DND-41 (cell line): ENCODE measurements at regions not wholly inside any gene's neighbourhood (a gene's known extent, or its start where the extent isn't known, plus 50 kb on each side); places are given as distances from the start of the nearest gene placed in this dataset.

Experiments
- ATAC-seq: fragments of 200-7000 bp; cut with Tn5 transposase; 3 replicates; pipeline ENCODE4 v1.9.1; 2021; ENCODE audit warnings: low read depth; ENCODE audit not compliant: insufficient read depth
- DNase-seq: peaks from one replicate; pipeline ENCODE4 v3.0.0-alpha.2; 2020
- H2AFZ ChIP-seq: 2 replicates; pipeline ENCODE4 v1.6.0; 2012; ENCODE audit warnings: low read depth, low read length
- H3K27ac ChIP-seq: 2 replicates; pipeline ENCODE4 v1.5.1; 2012; ENCODE audit warnings: low read length, inconsistent platforms
- H3K27me3 ChIP-seq: fragments of 200-600 bp; sonication (generic); 2 replicates; pipeline ENCODE4 v1.6.0; 2012; ENCODE audit warnings: low read length, mild to moderate bottlenecking, inconsistent platforms; ENCODE audit not compliant: insufficient read depth, poor library complexity
- H3K36me3 ChIP-seq: 2 replicates; pipeline ENCODE4 v1.5.1; 2012; ENCODE audit warnings: low read length, inconsistent platforms; ENCODE audit not compliant: insufficient read depth
- H3K4me1 ChIP-seq: 2 replicates; pipeline ENCODE4 v1.5.1; 2012; ENCODE audit warnings: mild to moderate bottlenecking, low read length; ENCODE audit not compliant: insufficient read depth
- H3K4me2 ChIP-seq: 2 replicates; pipeline ENCODE4 v1.6.0; 2012; ENCODE audit warnings: mild to moderate bottlenecking, moderate library complexity, low read length, inconsistent platforms; ENCODE audit not compliant: insufficient read depth
- H3K4me3 ChIP-seq, 2 experiments: fragments of 200-600 bp in 1 of 2; shearing (Covaris generic) in 1 of 2; 2 replicates each; pipeline ENCODE4 v1.5.1; 2012 to 2016; ENCODE audit warnings: inconsistent platforms in 2 of 2, low read length in 2 of 2, mild to moderate bottlenecking in 2 of 2, low read depth in 1 of 2, moderate library complexity in 1 of 2
- H3K79me2 ChIP-seq: 2 replicates; pipeline ENCODE4 v1.6.0; 2012; ENCODE audit warnings: low read length, inconsistent platforms; ENCODE audit not compliant: insufficient read depth
- H3K9ac ChIP-seq: 2 replicates; pipeline ENCODE4 v1.6.0; 2012; ENCODE audit warnings: low read depth, mild to moderate bottlenecking, inconsistent platforms, low read length, moderate library complexity
- H3K9me3 ChIP-seq: 2 replicates; pipeline ENCODE4 v1.5.1; 2012; ENCODE audit warnings: low read length, moderate library complexity, mild to moderate bottlenecking, inconsistent platforms; ENCODE audit not compliant: insufficient read depth, severe bottlenecking
- H4K20me1 ChIP-seq: 2 replicates; pipeline ENCODE4 v1.6.0; 2012; ENCODE audit warnings: low read length; ENCODE audit not compliant: insufficient read depth
- CTCF ChIP-seq: IDR thresholded peaks from 2 replicates; pipeline ENCODE4 v1.5.1; 2012; ENCODE audit warnings: borderline replicate concordance, low read length, moderate library complexity, mild to moderate bottlenecking; ENCODE audit not compliant: poor library complexity, severe bottlenecking; ENCODE audit errors: extremely low read depth
- EZH2 ChIP-seq: IDR thresholded peaks from 3 replicates; pipeline ENCODE4 v1.6.1; 2012; ENCODE audit warnings: borderline replicate concordance, low read depth, mild to moderate bottlenecking, moderate library complexity, low read length, inconsistent platforms; ENCODE audit not compliant: severe bottlenecking

DNA sequence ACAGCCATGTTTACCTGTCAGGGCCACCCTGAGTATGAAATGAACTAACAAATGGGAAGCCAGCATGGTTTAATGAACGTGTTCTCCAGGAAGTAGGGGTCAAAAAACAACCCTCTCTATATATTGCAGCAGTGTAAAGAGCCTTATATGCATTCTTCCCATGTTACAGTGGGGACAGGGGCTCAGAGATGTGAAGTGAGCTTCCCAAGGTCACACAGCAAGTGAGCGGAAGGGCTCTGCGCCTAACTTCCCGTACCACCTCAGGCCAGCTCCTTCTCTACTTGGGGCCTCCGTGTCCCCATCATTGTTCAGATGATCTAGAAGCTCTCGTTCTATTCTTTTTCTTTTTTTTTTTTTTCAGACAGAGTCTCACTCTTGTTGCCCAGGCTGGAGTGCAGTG is 105.1 kb upstream of the MAP1LC3B2 start:
- Histone ChIP-seq H4K20me1 (no peaks in the 10 kb centered on the region), H3K79me2 (no peaks in the 10 kb centered on the region), H3K27me3 (no peaks in the 10 kb centered on the region), H3K9ac (no peak overlapping the region), H3K4me1 (no peaks in the 10 kb centered on the region), H3K9me3 (no peaks in the 10 kb centered on the region), H3K4me2 (no peak overlapping the region), H3K4me3 (no peak overlapping the region), H3K27ac (no peak overlapping the region), H2AFZ (no peak overlapping the region), H3K36me3 (no peaks in the 10 kb centered on the region)
- no peak for DNase-seq
- TF ChIP-seq EZH2: no peak
- no peak for TF ChIP-seq CTCF
- no peak for ATAC-seq

DNA sequence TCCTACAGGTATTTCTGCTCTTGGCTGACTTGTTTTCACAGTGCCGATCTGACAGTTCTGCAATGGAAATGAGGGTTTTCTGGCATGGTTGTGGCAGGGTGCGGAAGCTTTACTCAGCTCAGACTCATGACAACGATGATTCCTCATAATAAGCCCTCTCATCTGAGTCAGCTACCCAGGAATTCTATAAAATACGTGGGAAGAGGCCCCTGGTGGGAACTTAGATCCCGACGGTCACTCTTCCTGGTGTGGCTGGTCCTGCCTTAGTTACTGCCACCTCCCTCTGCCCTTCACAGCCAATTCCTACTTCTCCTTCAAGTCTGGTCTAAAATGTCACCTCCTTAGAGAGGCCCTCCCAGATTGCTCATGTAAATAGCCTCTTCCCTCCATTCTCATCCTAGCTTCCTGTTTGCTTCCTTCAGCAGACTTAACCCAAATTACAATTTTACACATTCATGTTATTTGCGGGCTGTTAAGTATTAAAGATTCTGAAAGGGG is 104.2 kb upstream of the MAP1LC3B2 start:
- ATAC-seq (no peak), DNase-seq (no peak)
- Histone ChIP-seq H3K4me1 (no peaks in the 10 kb centered on the region), H3K4me3 (no peak overlapping the region), H2AFZ (no peak overlapping the region), H3K27ac (no peak overlapping the region), H3K4me2 (no peak overlapping the region), H3K27me3 (no peaks in the 10 kb centered on the region), H4K20me1 (no peaks in the 10 kb centered on the region), H3K36me3 (no peaks in the 10 kb centered on the region), H3K9ac (no peak overlapping the region), H3K9me3 (no peaks in the 10 kb centered on the region), H3K79me2 (no peaks in the 10 kb centered on the region)
- no peak for TF ChIP-seq EZH2
- TF ChIP-seq CTCF: no peak

DNA sequence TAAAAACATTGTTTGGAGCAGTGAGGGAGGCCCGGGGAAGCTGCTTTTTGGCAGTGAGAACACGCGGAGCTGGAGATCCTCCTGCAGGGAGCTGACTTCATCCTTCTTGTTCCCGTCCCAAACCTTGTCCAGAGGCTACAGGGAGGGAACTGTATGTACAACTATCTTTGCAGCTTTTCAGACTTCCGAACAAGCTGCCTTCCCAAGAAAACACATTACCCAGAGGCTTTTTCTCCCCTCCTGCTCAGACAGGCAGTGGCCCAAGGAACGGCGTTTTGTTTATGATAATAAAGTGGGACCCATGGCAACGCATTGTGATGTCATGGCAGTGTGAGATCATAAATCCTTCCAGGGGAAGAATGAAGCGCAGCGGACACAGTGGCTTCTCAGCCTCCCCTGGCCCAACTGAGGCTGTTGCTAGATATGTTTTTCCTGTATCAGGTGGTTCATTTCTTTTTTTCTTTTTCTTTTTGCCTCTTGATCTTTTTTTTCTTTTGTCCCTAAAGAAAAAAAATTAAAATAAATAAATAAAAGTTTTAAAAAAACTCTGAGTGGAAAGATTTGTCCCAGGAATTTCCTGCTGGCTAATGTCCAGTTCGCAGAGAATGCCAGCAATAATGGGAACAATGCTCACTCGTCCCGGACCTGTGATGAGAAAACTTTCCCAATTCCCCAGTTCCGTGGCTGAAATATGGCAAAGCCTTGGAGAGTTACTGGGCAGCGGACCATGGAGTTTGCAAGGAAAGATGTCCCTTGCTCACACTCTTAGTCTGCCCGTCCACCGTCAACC is 103.4 kb upstream of the MAP1LC3B2 start:
- Histone ChIP-seq H3K27ac (no peak overlapping the region), H4K20me1 (no peaks in the 10 kb centered on the region), H3K36me3 (no peaks in the 10 kb centered on the region), H3K4me3 (no peak overlapping the region), H2AFZ (no peak overlapping the region; the same call in 1 of the 2 replicates), H3K9ac (no peak overlapping the region), H3K79me2 (no peaks in the 10 kb centered on the region), H3K27me3 (no peaks in the 10 kb centered on the region), H3K4me2 (no peak overlapping the region), H3K9me3 (no peaks in the 10 kb centered on the region), H3K4me1 (no peaks in the 10 kb centered on the region)
- ATAC-seq: no peak
- TF ChIP-seq EZH2: no peak
- no peak for DNase-seq

DNA sequence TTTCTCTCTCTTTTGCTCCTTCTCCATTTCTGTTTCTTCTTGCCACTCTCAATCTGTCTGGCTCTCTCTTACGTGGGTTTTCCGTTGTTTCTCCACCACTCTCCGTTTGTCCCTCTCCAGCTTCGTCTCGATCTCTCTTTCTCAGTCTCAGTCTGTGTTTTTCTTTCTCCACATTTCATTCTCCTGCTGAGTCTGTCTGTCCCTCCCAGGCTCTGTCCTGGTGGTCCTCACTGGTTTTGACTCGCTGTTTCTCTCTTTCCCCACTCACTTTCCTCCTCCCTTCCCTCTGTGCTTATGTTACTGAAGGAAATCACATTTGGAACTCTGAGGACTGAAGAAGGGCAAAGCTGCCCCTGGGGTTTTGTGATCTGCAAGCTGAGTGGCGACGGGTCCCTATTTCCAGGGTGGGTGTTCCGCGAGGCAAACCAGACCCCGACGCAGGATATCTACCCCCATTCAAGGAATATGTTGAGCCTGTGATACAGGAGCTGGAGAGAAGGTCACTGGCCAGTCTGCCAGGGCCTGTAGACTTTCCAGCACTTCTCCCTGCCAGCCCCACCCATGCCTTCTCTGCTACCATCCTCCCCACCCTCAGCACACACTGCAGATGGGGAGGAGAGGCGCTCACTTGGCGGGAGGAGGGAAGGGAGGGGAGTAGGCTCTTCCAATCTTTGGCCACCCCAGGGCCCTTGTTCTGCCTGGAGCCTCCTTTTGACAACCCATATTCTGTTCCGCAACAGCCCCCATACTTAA is 102.7 kb upstream of the MAP1LC3B2 start:
- H3K4me2 ChIP-seq: no peak overlapping the region
- H2AFZ ChIP-seq: no peak overlapping the region
- ATAC-seq: 0 out of 3 replicates have a peak, but pooled peaks have one; percentile 31
- H3K9me3 ChIP-seq: no peaks in the 10 kb centered on the region
- no peaks in the 10 kb centered on the region for H3K36me3 ChIP-seq
- no peak for TF ChIP-seq EZH2
- TF ChIP-seq CTCF: no peak
- H3K4me3 ChIP-seq: no peak overlapping the region
- H3K4me1 ChIP-seq: no peaks in the 10 kb centered on the region
- no peak for DNase-seq
- no peaks in the 10 kb centered on the region for H4K20me1 ChIP-seq
- H3K27ac ChIP-seq: no peak overlapping the region
- no peak overlapping the region for H3K9ac ChIP-seq
- no peaks in the 10 kb centered on the region for H3K79me2 ChIP-seq
- no peaks in the 10 kb centered on the region for H3K27me3 ChIP-seq
